HCT116 (cell line): ENCODE measurements at regions not wholly inside any gene's neighbourhood (a gene's known extent, or its start where the extent isn't known, plus 50 kb on each side); places are given as distances from the start of the nearest gene placed in this dataset.

ENCODE experiments used
- ATAC-seq: fragments of 200-7000 bp; cut with Tn5 transposase; 2 replicates; pipeline ENCODE4 v1.9.1; 2020; ENCODE audit warnings: mild to moderate bottlenecking, moderate library complexity
- BruUV-seq: library from RNA; stranded (reverse); fragments of 400-500 nt; replicated peaks from 2 replicates; lab custom pipeline; 2021; lab: Mats Ljungman, UMichigan
- CTCF ChIA-PET: fragments of 300-600 bp; sonication (Branson Sonifier 250); formaldehyde crosslinking; loops from one replicate; lab custom pipeline; 2021; ENCODE audit warnings: antibody characterized with exemption; lab: Charles Lee
- POLR2A ChIA-PET: fragments of 300-600, 350-600 bp; sonication (Branson Sonifier 250); formaldehyde crosslinking; loops from one replicate; lab custom pipeline; 2021; ENCODE audit warnings: antibody characterized with exemption; lab: Charles Lee
- RAD21 ChIA-PET, 2 experiments: fragments of 300-600 bp; sonication (Branson Sonifier 250); formaldehyde crosslinking; loops; one replicate each; lab custom pipeline; 2023; ENCODE audit warnings: low total read pairs in 2 of 2; ENCODE audit not compliant: uncharacterized antibody in 2 of 2, unreplicated experiment in 2 of 2, low non-redundant PET in 1 of 2; lab: Charles Lee
- DNase-seq: peaks from one replicate; pipeline ENCODE4 v3.0.0-alpha.2; 2010; ENCODE audit warnings: low read depth, low spot score
- H2AFZ ChIP-seq: fragments of 200-600 bp; shearing (Covaris generic), sonication (generic); 2 replicates; pipeline ENCODE4 v1.6.1; 2017; ENCODE audit warnings: low read depth, mixed run types, mixed read lengths, antibody characterized with exemption, low read length; ENCODE audit not compliant: poor library complexity, severe bottlenecking
- H3K27ac ChIP-seq: 2 replicates; pipeline ENCODE4 v1.5.1; 2012; ENCODE audit warnings: low read depth, low read length
- H3K27me3 ChIP-seq: fragments of 200-600 bp; sonication (generic); 2 replicates; pipeline ENCODE4 v1.6.1; 2016; ENCODE audit warnings: mixed run types, low read length, mixed read lengths; ENCODE audit not compliant: insufficient read depth
- H3K36me3 ChIP-seq, 2 experiments: fragments of 200-500 bp in 1 of 2; fragments of 200-600 bp in 1 of 2; sonication (Bioruptor generic) in 1 of 2; sonication (generic) in 1 of 2; 2 replicates each; pipeline versions ENCODE4 v1.5.1 to v1.6.1; 2014 to 2016; ENCODE audit warnings: low read length in 2 of 2, inconsistent platforms in 1 of 2, mixed read lengths in 1 of 2, mixed run types in 1 of 2; ENCODE audit not compliant: insufficient read depth in 2 of 2, control insufficient read depth in 1 of 2
- H3K4me1 ChIP-seq, 2 experiments: fragments of 200-600 bp in 1 of 2; sonication (generic) in 1 of 2; 2 replicates each; pipeline versions ENCODE4 v1.5.1 to v1.6.1; 2012 to 2017; ENCODE audit warnings: low read length in 2 of 2, inconsistent platforms in 1 of 2, mild to moderate bottlenecking in 1 of 2, mixed read lengths in 1 of 2, mixed run types in 1 of 2, moderate library complexity in 1 of 2; ENCODE audit not compliant: insufficient read depth in 2 of 2, control insufficient read depth in 1 of 2
- H3K4me2 ChIP-seq: fragments of 200-600 bp; sonication (generic); 2 replicates; pipeline ENCODE4 v1.6.1; 2017; ENCODE audit warnings: mixed run types, low read length, mixed read lengths
- H3K4me3 ChIP-seq, 2 experiments: fragments of 200-600 bp in 1 of 2; sonication (generic) in 1 of 2; replicated peaks in 1 of 2; 2 replicates each; pipeline ENCODE4 v1.5.1; 2011 to 2016; ENCODE audit warnings: low read length in 2 of 2, control low read depth in 1 of 2, low read depth in 1 of 2, mild to moderate bottlenecking in 1 of 2, mixed read lengths in 1 of 2, mixed run types in 1 of 2
- H3K79me2 ChIP-seq: fragments of 200-600 bp; sonication (generic); 2 replicates; pipeline ENCODE4 v1.6.1; 2017; ENCODE audit warnings: mild to moderate bottlenecking, mixed run types, low read length, moderate library complexity, mixed read lengths; ENCODE audit not compliant: insufficient read depth
- H3K9ac ChIP-seq: fragments of 200-600 bp; sonication (generic); 2 replicates; pipeline ENCODE4 v1.6.1; 2016; ENCODE audit warnings: low read length, mixed read lengths
- H3K9me2 ChIP-seq: fragments of 200-600 bp; sonication (generic), shearing (Covaris generic); 2 replicates; pipeline ENCODE4 v1.6.1; 2017; ENCODE audit warnings: mixed run types, mild to moderate bottlenecking, moderate library complexity; ENCODE audit not compliant: insufficient read depth
- H3K9me3 ChIP-seq, 2 experiments: fragments of 200-500 bp in 1 of 2; fragments of 200-600 bp in 1 of 2; sonication (Bioruptor generic) in 1 of 2; sonication (generic) in 1 of 2; 2 replicates each; pipeline ENCODE4 v1.6.1; 2014 to 2017; ENCODE audit warnings: low read length in 2 of 2, mixed read lengths in 2 of 2, inconsistent platforms in 1 of 2, low read depth in 1 of 2, mild to moderate bottlenecking in 1 of 2, mixed run types in 1 of 2, moderate library complexity in 1 of 2; ENCODE audit not compliant: control insufficient read depth in 1 of 2, insufficient read depth in 1 of 2
- H4K20me1 ChIP-seq: fragments of 200-600 bp; sonication (generic), shearing (Covaris generic); 2 replicates; pipeline ENCODE4 v1.6.1; 2017; ENCODE audit warnings: mixed run types, mild to moderate bottlenecking, moderate library complexity; ENCODE audit not compliant: insufficient read depth
- CBX3 ChIP-seq: IDR thresholded peaks from 2 replicates; pipeline ENCODE4 v1.6.1; 2012; ENCODE audit warnings: low read depth
- CEBPB ChIP-seq: IDR thresholded peaks from 2 replicates; pipeline ENCODE4 v1.6.1; 2012; ENCODE audit warnings: low read depth
- CTCF ChIP-seq, 3 experiments: fragments of 200-600 bp in 1 of 3; sonication (generic) in 1 of 3; IDR thresholded peaks in 2 of 3; conservative IDR thresholded peaks in 1 of 3; 2 replicates each; pipeline ENCODE4 v1.5.1; 2012 to 2017; ENCODE audit warnings: low read depth in 2 of 3, low read length in 2 of 3, antibody characterized with exemption in 1 of 3, borderline replicate concordance in 1 of 3, control low read depth in 1 of 3, mild to moderate bottlenecking in 1 of 3, mixed read lengths in 1 of 3, mixed run types in 1 of 3, moderate library complexity in 1 of 3; ENCODE audit not compliant: insufficient read depth in 1 of 3
- EGR1 ChIP-seq: IDR thresholded peaks from 2 replicates; pipeline ENCODE4 v1.6.1; 2012; ENCODE audit warnings: low read depth
- ELF1 ChIP-seq: IDR thresholded peaks from 2 replicates; pipeline ENCODE4 v1.6.1; 2012; ENCODE audit warnings: low read depth, borderline replicate concordance
- EZH2 ChIP-seq: fragments of 200-600 bp; sonication (generic); IDR thresholded peaks from 2 replicates; pipeline ENCODE4 v1.6.1; 2017; ENCODE audit warnings: antibody characterized with exemption, mixed run types
- EZH2phosphoT487 ChIP-seq: fragments of 200-600 bp; IDR thresholded peaks from 2 replicates; pipeline ENCODE4 v1.6.1; 2018; ENCODE audit warnings: antibody characterized with exemption, borderline replicate concordance
- FOSL1 ChIP-seq: IDR thresholded peaks from 2 replicates; pipeline ENCODE4 v1.6.1; 2012; ENCODE audit warnings: low read depth
- JUND ChIP-seq: IDR thresholded peaks from 2 replicates; pipeline ENCODE4 v1.6.1; 2012
- MAX ChIP-seq: IDR thresholded peaks from 2 replicates; pipeline ENCODE4 v1.6.1; 2012
- POLR2A ChIP-seq: IDR thresholded peaks from 2 replicates; pipeline ENCODE4 v1.7.0; 2011; ENCODE audit warnings: borderline replicate concordance; ENCODE audit not compliant: insufficient read depth, insufficient read length; ENCODE audit errors: extremely low read depth
- POLR2AphosphoS5 ChIP-seq: IDR thresholded peaks from 2 replicates; pipeline ENCODE4 v1.6.1; 2011; ENCODE audit warnings: mild to moderate bottlenecking, low read depth, low read length, moderate library complexity
- RAD21 ChIP-seq: IDR thresholded peaks from 2 replicates; pipeline ENCODE4 v1.6.1; 2012; ENCODE audit warnings: low read depth, mild to moderate bottlenecking
- REST ChIP-seq: IDR thresholded peaks from 2 replicates; pipeline ENCODE4 v1.6.1; 2012; ENCODE audit warnings: low read depth
- SIN3A ChIP-seq: IDR thresholded peaks from 2 replicates; pipeline ENCODE4 v1.6.1; 2012; ENCODE audit warnings: low read depth
- SRF ChIP-seq: IDR thresholded peaks from 2 replicates; pipeline ENCODE4 v1.6.1; 2012; ENCODE audit warnings: low read depth
- TCF7L2 ChIP-seq: IDR thresholded peaks from 2 replicates; pipeline ENCODE4 v1.7.0; 2011; ENCODE audit warnings: borderline replicate concordance, inconsistent platforms; ENCODE audit not compliant: insufficient read depth, insufficient read length; ENCODE audit errors: extremely low read depth
- YY1 ChIP-seq: IDR thresholded peaks from 2 replicates; pipeline ENCODE4 v1.6.1; 2011; ENCODE audit warnings: low read length, low read depth, moderate library complexity, mild to moderate bottlenecking; ENCODE audit not compliant: insufficient replicate concordance; ENCODE audit errors: extremely low read depth
- ZFX ChIP-seq: fragments of 450-650 bp; IDR thresholded peaks from 2 replicates; pipeline ENCODE4 v1.6.1; 2017
- ZNF274 ChIP-seq: fragments of 200-500 bp; sonication (Bioruptor generic); IDR thresholded peaks from 2 replicates; pipeline ENCODE4 v1.6.1; 2014; ENCODE audit warnings: mild to moderate bottlenecking, low read depth, low read length, inconsistent platforms
- intact Hi-C: fragments of 100-400 bp; cut with micrococcal nuclease; formaldehyde crosslinking; loops from 2 replicates; pipeline ENCODE4 v1.10.0; 2022

GRCh38 chr6:134628154-134628553, 310.2 kb upstream of the SGK1 start (continued):
- TF ChIP-seq TCF7L2, result no peak
- TF ChIP-seq CTCF (IDR thresholded peaks at IDR 0.05 in 2 of 3, conservative IDR thresholded peaks at IDR 0.05 in 1 of 3; ENCODE audit: borderline replicate concordance in 1 of 3, insufficient read depth in 1 of 3, low read depth in 2 of 3, low read length in 2 of 3), result no peak
- no peak for TF ChIP-seq POLR2AphosphoS5

- ChIA-PET POLR2A (no interaction called here), RAD21 (interaction anchor here in 1 of 2 experiments (0.7 kb wide), 1 partner anchor 12 kb away, joined by 4 read pairs; no protein-coding TSS in a partner anchor), CTCF (interaction anchor here (1.0 to 1.6 kb wide), 2 partner anchors 11 to 13 kb away, joined by 4 to 5 read pairs; no protein-coding TSS in a partner anchor)
- H3K27ac ChIP-seq, result no peak overlapping the region
- no TSS peak for BruUV-seq
- no peaks in the 10 kb centered on the region for H3K9me2 ChIP-seq
- intact Hi-C loops, result no loop called here
- peak overlapping the region; percentile 40 for H2AFZ ChIP-seq
- H3K36me3 ChIP-seq, result no peaks in the 10 kb centered on the region
- no peaks in the 10 kb centered on the region for H3K79me2 ChIP-seq
- no peaks in the 10 kb centered on the region for H4K20me1 ChIP-seq
- DNase-seq (no peak), ATAC-seq (no peak)
- H3K4me1 ChIP-seq, result no peaks in the 10 kb centered on the region
- no peaks in the 10 kb centered on the region for H3K9me3 ChIP-seq
- no peak overlapping the region for H3K4me3 ChIP-seq
- TF ChIP-seq EZH2phosphoT487 (no peak), EGR1 (no peak), REST (no peak), ZFX (no peak), ZNF274 (no peak), JUND (no peak), TCF7L2 (no peak), MAX (no peak), POLR2AphosphoS5 (no peak), CBX3 (no peak), ELF1 (no peak), FOSL1 (no peak), EZH2 (no peak), RAD21 (no peak), POLR2A (no peak), YY1 (no peak), SRF (no peak), CEBPB (no peak), SIN3A (no peak)
- H3K4me2 ChIP-seq, result no peak overlapping the region
- H3K9ac ChIP-seq, result no peak overlapping the region
- no peaks in the 10 kb centered on the region for H3K27me3 ChIP-seq
Observed at GRCh38 chr6:134627707-134628106, 309.8 kb upstream of the SGK1 start.
